ENCODE measurements at regions not wholly inside any gene's neighbourhood (a gene's known extent, or its start where the extent isn't known, plus 50 kb on each side); places are given as distances from the start of the nearest gene placed in this dataset.
"Not testable (repeated sequence)": the region's sequence is repeated elsewhere in the genome, so short reads cannot be mapped to it uniquely, and the experiment has no call there.

DNA sequence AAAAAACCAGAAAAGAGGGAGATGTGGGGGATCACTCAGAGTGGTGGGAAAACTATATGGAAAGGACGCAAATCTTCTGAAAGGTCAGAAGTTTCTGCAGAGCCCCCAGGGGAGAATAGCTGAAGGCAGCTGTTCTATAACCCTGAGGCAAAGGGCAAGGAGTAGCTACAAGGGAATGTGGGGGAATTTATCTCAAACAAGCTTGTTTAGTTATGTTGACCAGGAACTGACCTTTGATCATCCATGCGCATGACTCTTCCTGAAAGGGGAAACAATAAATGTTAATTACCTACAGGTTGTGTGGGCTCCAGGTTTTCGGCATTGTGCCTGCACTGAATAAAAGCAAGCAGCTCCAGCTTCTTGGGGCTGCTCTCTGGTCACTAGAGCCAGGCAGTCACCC is 968.5 kb downstream of the AACS start:
- WGBS = 49% methylated on average over 3 of the region's 3 CpGs
- Histone ChIP-seq H3K9me3 (no peaks in the 10 kb centered on the region), H3K27ac (replicated peaks in 1 of 4) (no peak overlapping the region), H3K4me3 (no peak overlapping the region), H3K27me3 (no peaks in the 10 kb centered on the region), H3K36me3 (no peaks in the 10 kb centered on the region), H3K4me1 (no peaks in the 10 kb centered on the region)
- intact Hi-C loops (cut with DNase I) = no loop called here
- no peak for DNase-seq (ENCODE audit: extremely low spot score)
- TF ChIP-seq POLR2AphosphoS5 (IDR thresholded peaks at IDR 0.05) (no peak), EP300 (IDR thresholded peaks at IDR 0.05) (no peak), POLR2A (IDR thresholded peaks at IDR 0.05; ENCODE audit: low read depth) (no peak), CTCF (IDR thresholded peaks at IDR 0.05) (no peak)

GRCh38 chr12:126036348-126036747 is 971.1 kb downstream of the AACS start:
- peaks cover 0 to 6% (median 0%) of the 10 kb centered on the region in 4 donors for H3K9me3 ChIP-seq
- no peaks in the 10 kb centered on the region for H3K4me1 ChIP-seq
- no peak for DNase-seq (ENCODE audit: extremely low spot score)
- no peak overlapping the region for H3K27ac ChIP-seq (replicated peaks in 1 of 4)
- TF ChIP-seq POLR2AphosphoS5 (IDR thresholded peaks at IDR 0.05) (no peak), POLR2A (IDR thresholded peaks at IDR 0.05; ENCODE audit: low read depth) (no peak), EP300 (IDR thresholded peaks at IDR 0.05) (no peak), CTCF (IDR thresholded peaks at IDR 0.05) (no peak)
- no peaks in the 10 kb centered on the region for H3K36me3 ChIP-seq
- H3K4me3 ChIP-seq = no peak overlapping the region
- no peaks in the 10 kb centered on the region for H3K27me3 ChIP-seq
- intact Hi-C loops (cut with DNase I) = no loop called here

DNA sequence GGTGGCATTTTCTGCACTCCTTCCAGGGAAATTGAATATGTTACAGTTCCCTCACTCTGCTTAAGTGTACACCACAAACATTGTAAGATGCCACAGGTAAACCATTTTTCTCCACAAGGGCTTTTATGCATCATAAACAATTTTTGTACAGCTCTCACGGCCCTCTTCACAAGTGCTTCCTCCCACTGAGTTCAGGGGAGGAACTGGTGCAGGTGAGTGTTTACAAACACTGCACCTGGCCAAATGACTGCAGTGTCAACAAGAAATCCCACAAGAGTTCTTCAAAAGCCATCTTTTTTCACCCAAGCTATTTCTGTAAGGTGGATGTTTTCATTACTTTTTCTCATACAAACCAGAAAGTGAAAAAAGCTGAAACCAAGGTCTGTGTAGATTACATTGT is 973.2 kb downstream of the AACS start:
- no peak for DNase-seq (ENCODE audit: extremely low spot score)
- no peaks in the 10 kb centered on the region for H3K4me1 ChIP-seq
- H3K4me3 ChIP-seq = no peak overlapping the region
- peaks cover 0 to 6% (median 0%) of the 10 kb centered on the region in 4 donors for H3K9me3 ChIP-seq
- H3K27me3 ChIP-seq = peaks cover 0 to under 1% (median 0%) of the 10 kb centered on the region in 4 donors
- 73% methylated on average over 1 of the region's 1 CpG for WGBS
- intact Hi-C loops (cut with DNase I) = no loop called here
- no peaks in the 10 kb centered on the region for H3K36me3 ChIP-seq
- no peak overlapping the region for H3K27ac ChIP-seq (replicated peaks in 1 of 4)
- TF ChIP-seq CTCF (IDR thresholded peaks at IDR 0.05) (no peak), POLR2A (IDR thresholded peaks at IDR 0.05; ENCODE audit: low read depth) (no peak), POLR2AphosphoS5 (IDR thresholded peaks at IDR 0.05) (no peak), EP300 (IDR thresholded peaks at IDR 0.05) (no peak)

DNA sequence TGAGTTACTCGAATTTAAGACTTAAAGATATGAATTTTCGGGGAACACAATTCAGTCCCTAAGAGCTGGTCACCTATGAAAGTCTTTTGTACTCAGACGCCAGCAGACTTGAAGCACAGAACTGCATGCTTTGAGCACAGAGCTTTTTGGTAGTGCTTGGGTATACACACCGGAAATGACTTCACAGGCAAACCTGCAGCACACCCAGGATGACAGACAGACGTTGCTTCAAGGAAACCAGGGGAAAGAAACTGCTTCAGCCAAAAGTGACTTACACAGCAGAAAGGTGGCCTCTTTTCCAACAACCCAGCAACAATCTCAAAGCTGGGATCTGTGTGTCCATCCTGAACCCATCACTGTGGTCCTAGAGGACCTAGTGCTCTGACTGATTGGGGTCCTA is 975.1 kb downstream of the AACS start:
- Histone ChIP-seq H3K4me3 (no peak overlapping the region), H3K4me1 (no peaks in the 10 kb centered on the region), H3K36me3 (no peaks in the 10 kb centered on the region), H3K27me3 (peaks cover 0 to 4% (median 0%) of the 10 kb centered on the region in 4 donors), H3K27ac (replicated peaks in 1 of 4) (no peak overlapping the region), H3K9me3 (peaks cover 0 to 6% (median 0%) of the 10 kb centered on the region in 4 donors)
- TF ChIP-seq POLR2AphosphoS5 (IDR thresholded peaks at IDR 0.05) = no peak
- no peak for TF ChIP-seq EP300 (IDR thresholded peaks at IDR 0.05)
- TF ChIP-seq POLR2A (IDR thresholded peaks at IDR 0.05; ENCODE audit: low read depth) = no peak
- TF ChIP-seq CTCF (IDR thresholded peaks at IDR 0.05) = no peak
- WGBS = 86% methylated on average over 5 of the region's 5 CpGs
- no peak for DNase-seq (ENCODE audit: extremely low spot score)
- intact Hi-C loops (cut with DNase I) = no loop called here

- H3K36me3 ChIP-seq = no peaks in the 10 kb centered on the region
- peaks cover 0 to 6% (median 0%) of the 10 kb centered on the region in 4 donors for H3K9me3 ChIP-seq
- DNase-seq (ENCODE audit: extremely low spot score) = no peak
- no peaks in the 10 kb centered on the region for H3K4me1 ChIP-seq
- no peak overlapping the region for H3K27ac ChIP-seq (replicated peaks in 1 of 4)
- H3K27me3 ChIP-seq = peaks cover 0 to 4% (median 0%) of the 10 kb centered on the region in 4 donors
- no peak overlapping the region for H3K4me3 ChIP-seq
- WGBS = 55% methylated on average over 5 of the region's 5 CpGs
- TF ChIP-seq POLR2A (IDR thresholded peaks at IDR 0.05; ENCODE audit: low read depth) (no peak), CTCF (IDR thresholded peaks at IDR 0.05) (no peak), POLR2AphosphoS5 (IDR thresholded peaks at IDR 0.05) (no peak), EP300 (IDR thresholded peaks at IDR 0.05) (no peak)
- intact Hi-C loops (cut with DNase I) = no loop called here
These were observed 977.1 kb downstream of the AACS start for GRCh38 chr12:126042286-126042685.

DNA sequence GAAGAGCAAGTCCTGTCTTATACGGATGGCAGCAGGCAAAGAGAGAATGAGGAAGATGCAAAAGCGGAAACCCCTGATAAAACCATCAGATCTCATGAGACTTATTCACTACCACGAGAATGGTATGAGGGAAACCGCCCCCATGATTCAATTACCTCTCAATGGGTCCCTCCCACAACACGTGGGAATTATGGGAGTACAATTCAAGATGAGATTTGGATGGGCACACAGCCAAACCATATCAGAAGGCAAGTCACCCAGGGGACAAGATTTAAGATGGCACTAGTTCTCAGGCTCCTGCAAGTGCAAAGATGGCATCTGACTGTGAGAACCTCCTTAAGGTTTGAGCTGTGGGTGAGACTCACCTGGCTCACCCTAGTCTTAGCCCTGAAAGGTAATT is 984.3 kb downstream of the AACS start:
- peak; percentile 53 for DNase-seq (ENCODE audit: extremely low spot score)
- H3K4me1 ChIP-seq; H3K27ac ChIP-seq (replicated peaks in 1 of 4); H3K27me3 ChIP-seq; intact Hi-C loops (cut with DNase I); H3K9me3 ChIP-seq; H3K36me3 ChIP-seq; H3K4me3 ChIP-seq: not testable (repeated sequence)
- WGBS = 65% methylated on average over 5 of the region's 5 CpGs
